H1 (cell line): ENCODE measurements at regions not wholly inside any gene's neighbourhood (a gene's known extent, or its start where the extent isn't known, plus 50 kb on each side); places are given as distances from the start of the nearest gene placed in this dataset.

Source experiments
- CTCF ChIA-PET: fragments of 300-600 bp; sonication (Branson Sonifier 250); formaldehyde crosslinking; loops from one replicate; lab custom pipeline; 2021; ENCODE audit not compliant: partially characterized antibody; lab: Charles Lee
- POLR2A ChIA-PET: fragments of 300-600 bp; sonication (Branson Sonifier 250); formaldehyde crosslinking; loops from one replicate; lab custom pipeline; 2021; ENCODE audit warnings: inconsistent platforms; ENCODE audit not compliant: partially characterized antibody; lab: Charles Lee
- DNase-seq, 2 experiments: peaks; one replicate each; pipeline versions ENCODE4 v3.0.0 to v3.0.0-alpha.2; 2010 to 2022; ENCODE audit warnings: low spot score in 2 of 2, low read depth in 1 of 2, mixed read lengths in 1 of 2
- FAIRE-seq: peaks from 2 replicates; lab custom pipeline; 2011; peaks lifted over from hg19 to GRCh38; lab: Jason Lieb, UNC
- H2AFZ ChIP-seq: 2 replicates; pipeline ENCODE4 v1.8.1; 2012; ENCODE audit warnings: low read length, inconsistent platforms
- H2AK5ac ChIP-seq: 2 replicates; pipeline ENCODE4 v1.6.1; 2013; ENCODE audit warnings: low read depth, low read length
- H2BK120ac ChIP-seq: replicated peaks from 2 replicates; pipeline ENCODE3; 2013; ENCODE audit warnings: low read depth, low read length, inconsistent platforms
- H2BK12ac ChIP-seq: 2 replicates; pipeline ENCODE4 v1.6.1; 2013; ENCODE audit warnings: low read depth, low read length
- H2BK15ac ChIP-seq: 2 replicates; pipeline ENCODE4 v1.6.1; 2013; ENCODE audit warnings: low read length
- H2BK20ac ChIP-seq: 2 replicates; pipeline ENCODE4 v1.6.1; 2013; ENCODE audit warnings: low read length
- H2BK5ac ChIP-seq: 2 replicates; pipeline ENCODE4 v1.6.1; 2013; ENCODE audit warnings: low read depth, low read length
- H3K14ac ChIP-seq: 2 replicates; pipeline ENCODE4 v1.6.1; 2013; ENCODE audit warnings: inconsistent platforms; ENCODE audit not compliant: insufficient read length
- H3K18ac ChIP-seq: 2 replicates; pipeline ENCODE4 v1.6.1; 2013; ENCODE audit warnings: low read length; ENCODE audit errors: extremely low read depth
- H3K23ac ChIP-seq: 2 replicates; pipeline ENCODE4 v1.6.1; 2013; ENCODE audit warnings: inconsistent platforms; ENCODE audit not compliant: insufficient read length
- H3K23me2 ChIP-seq: 2 replicates; pipeline ENCODE4 v1.6.1; 2013; ENCODE audit warnings: low read depth, low read length
- H3K27ac ChIP-seq: 2 replicates; pipeline ENCODE4 v1.6.1; 2011; ENCODE audit warnings: low read depth, low read length, inconsistent platforms
- H3K27me3 ChIP-seq, 4 experiments: replicated peaks in 1 of 4; 1 replicate in 1 of 4; 2 replicates in 3 of 4; pipeline versions ENCODE4 v1.6.1 to v1.8.1; 2011 to 2013; ENCODE audit warnings: low read length in 3 of 4, mild to moderate bottlenecking in 3 of 4, inconsistent platforms in 2 of 4, mixed read lengths in 2 of 4, moderate library complexity in 1 of 4; ENCODE audit not compliant: control insufficient read depth in 3 of 4, insufficient read depth in 3 of 4; ENCODE audit errors: extremely low read depth in 1 of 4
- H3K36me3 ChIP-seq, 4 experiments: 2 replicates each; pipeline versions ENCODE4 v1.6.1 to v1.8.1; 2011 to 2013; ENCODE audit warnings: mild to moderate bottlenecking in 4 of 4, low read length in 3 of 4, moderate library complexity in 2 of 4, control low read depth in 1 of 4, inconsistent platforms in 1 of 4; ENCODE audit not compliant: insufficient read depth in 4 of 4, control insufficient read depth in 2 of 4
- H3K4ac ChIP-seq: replicated peaks from 2 replicates; pipeline ENCODE3; 2013; ENCODE audit warnings: low read length, low read depth, mixed read lengths, inconsistent platforms; ENCODE audit not compliant: insufficient read length
- H3K4me1 ChIP-seq, 4 experiments: replicated peaks in 1 of 4; 1 replicate in 1 of 4; 2 replicates in 3 of 4; pipeline versions ENCODE4 v1.6.1 to v1.8.1; 2011 to 2013; ENCODE audit warnings: low read length in 3 of 4, inconsistent platforms in 2 of 4, mixed read lengths in 1 of 4; ENCODE audit not compliant: insufficient read depth in 4 of 4, control insufficient read depth in 3 of 4
- H3K4me2 ChIP-seq, 2 experiments: 2 replicates each; pipeline versions ENCODE4 v1.6.1 to v1.8.1; 2011 to 2013; ENCODE audit warnings: low read depth in 2 of 2, low read length in 2 of 2, control low read depth in 1 of 2, inconsistent platforms in 1 of 2, mild to moderate bottlenecking in 1 of 2; ENCODE audit not compliant: insufficient read depth in 1 of 2
- H3K4me3 ChIP-seq, 4 experiments: fragments of 200-600, 300-600 bp in 1 of 4; sonication (generic), shearing (Covaris generic), sonication (Bioruptor Twin) in 1 of 4; 2 replicates each; pipeline versions ENCODE4 v1.5.1 to v1.8.1; 2011 to 2016; ENCODE audit warnings: low read length in 4 of 4, low read depth in 3 of 4, control low read depth in 2 of 4, inconsistent platforms in 2 of 4, mild to moderate bottlenecking in 2 of 4, mixed read lengths in 1 of 4, moderate library complexity in 1 of 4; ENCODE audit not compliant: insufficient read depth in 2 of 4; ENCODE audit errors: extremely low read depth in 1 of 4
- H3K56ac ChIP-seq: replicated peaks from 2 replicates; pipeline ENCODE3; 2013; ENCODE audit warnings: low read depth, mild to moderate bottlenecking, mixed read lengths, low read length, inconsistent platforms; ENCODE audit not compliant: insufficient read length
- H3K79me1 ChIP-seq: 2 replicates; pipeline ENCODE4 v1.6.1; 2013; ENCODE audit warnings: low read depth, low read length, control low read depth
- H3K79me2 ChIP-seq, 2 experiments: 2 replicates each; pipeline versions ENCODE4 v1.6.1 to v1.8.1; 2012 to 2013; ENCODE audit warnings: low read length in 2 of 2, mild to moderate bottlenecking in 2 of 2, inconsistent platforms in 1 of 2; ENCODE audit not compliant: insufficient read depth in 2 of 2, control insufficient read depth in 1 of 2
- H3K9ac ChIP-seq, 4 experiments: replicated peaks in 1 of 4; 1 replicate in 1 of 4; 2 replicates in 3 of 4; pipeline versions ENCODE4 v1.6.1 to v1.8.1; 2011 to 2013; ENCODE audit warnings: low read depth in 3 of 4, low read length in 3 of 4, control low read depth in 2 of 4, mild to moderate bottlenecking in 2 of 4, moderate library complexity in 2 of 4, inconsistent platforms in 1 of 4; ENCODE audit errors: extremely low read depth in 1 of 4
- H3K9me3 ChIP-seq, 2 experiments: 2 replicates each; pipeline versions ENCODE4 v1.6.1 to v1.8.1; 2012 to 2013; ENCODE audit warnings: mild to moderate bottlenecking in 2 of 2, moderate library complexity in 2 of 2, control low read depth in 1 of 2, inconsistent platforms in 1 of 2, low read depth in 1 of 2, low read length in 1 of 2, mixed read lengths in 1 of 2; ENCODE audit not compliant: insufficient read depth in 2 of 2
- H4K20me1 ChIP-seq, 2 experiments: replicated peaks in 1 of 2; 2 replicates each; pipeline versions ENCODE3 to v1.8.1; 2011 to 2013; ENCODE audit warnings: inconsistent platforms in 2 of 2, low read length in 2 of 2, mild to moderate bottlenecking in 1 of 2; ENCODE audit not compliant: insufficient read depth in 2 of 2, control insufficient read depth in 1 of 2
- H4K5ac ChIP-seq: 2 replicates; pipeline ENCODE4 v1.6.1; 2013; ENCODE audit warnings: low read length, low read depth, mixed read lengths, inconsistent platforms; ENCODE audit not compliant: insufficient read length
- H4K8ac ChIP-seq: 2 replicates; pipeline ENCODE4 v1.8.0; 2013; ENCODE audit warnings: mild to moderate bottlenecking, moderate library complexity, low read length, inconsistent platforms; ENCODE audit not compliant: insufficient read depth; ENCODE audit errors: extremely low read depth
- H4K91ac ChIP-seq: replicated peaks from 2 replicates; pipeline ENCODE3; 2013; ENCODE audit warnings: low read length, mixed read lengths, inconsistent platforms; ENCODE audit not compliant: insufficient read length
- CBX5 ChIP-seq: fragments of 300-800, 300-1000 bp; sonication (generic); IDR thresholded peaks from 2 replicates; pipeline ENCODE4 v1.7.1; 2016; ENCODE audit warnings: antibody characterized with exemption, low read length, low read depth
- CTCF ChIP-seq, 3 experiments: IDR thresholded peaks; 1 replicate in 2 of 3; 2 replicates in 1 of 3; pipeline versions ENCODE4 v1.5.1 to v1.6.1; 2011; ENCODE audit warnings: low read length in 3 of 3, mild to moderate bottlenecking in 3 of 3, inconsistent platforms in 2 of 3, low read depth in 1 of 3, moderate library complexity in 1 of 3; ENCODE audit not compliant: insufficient read depth in 1 of 3; ENCODE audit errors: control extremely low read depth in 1 of 3
- EGR1 ChIP-seq: IDR thresholded peaks from 2 replicates; pipeline ENCODE4 v1.6.1; 2011; ENCODE audit warnings: low read depth, low read length, borderline replicate concordance
- EZH2 ChIP-seq: fragments of 200-600 bp; sonication (generic); IDR thresholded peaks from 2 replicates; pipeline ENCODE4 v1.7.1; 2012; ENCODE audit warnings: low read depth, mild to moderate bottlenecking, moderate library complexity, low read length, inconsistent platforms; ENCODE audit not compliant: severe bottlenecking
- KDM1A ChIP-seq: fragments of 200-600, 300-600 bp; sonication (generic); IDR thresholded peaks from 2 replicates; pipeline ENCODE4 v1.7.1; 2016; ENCODE audit warnings: mild to moderate bottlenecking, low read length, borderline replicate concordance
- MAX ChIP-seq: IDR thresholded peaks from 2 replicates; pipeline ENCODE4 v1.6.1; 2012; ENCODE audit warnings: inconsistent platforms
- NANOG ChIP-seq: IDR thresholded peaks from 2 replicates; pipeline ENCODE4 v1.6.1; 2011; ENCODE audit warnings: low read length, low read depth, mild to moderate bottlenecking, inconsistent platforms; ENCODE audit not compliant: insufficient read depth, poor library complexity, severe bottlenecking
- RFX5 ChIP-seq: IDR thresholded peaks from 2 replicates; pipeline ENCODE4 v1.6.1; 2011; ENCODE audit warnings: low read depth, low read length, improper control_type of control experiment, borderline replicate concordance
- WGBS, 2 experiments: shearing (Covaris generic) in 1 of 2; methylation state at CpG; one replicate each; pipeline versions ENCODE4 v1.1.6 to v1.1.7; 2013 to 2015; ENCODE audit warnings: low lambda C conversion rate in 2 of 2, mixed read lengths in 2 of 2, inconsistent platforms in 1 of 2, low coverage in 1 of 2, missing lambda C conversion rate in 1 of 2; ENCODE audit not compliant: insufficient replicate concordance in 2 of 2, insufficient coverage in 1 of 2, insufficient read length in 1 of 2; ENCODE audit errors: extremely low coverage in 1 of 2, missing lambda C conversion rate in 1 of 2; 5-methylcytosine and 5-hydroxymethylcytosine counted together

- Histone ChIP-seq H2AK5ac (no peak overlapping the region), H4K91ac (peak overlapping the region; percentile 17), H3K4me2 (no peak overlapping the region), H4K20me1 (no peaks in the 10 kb centered on the region), H3K4me3 (no peak overlapping the region), H3K18ac (no peak overlapping the region; the same call in 1 of the 2 replicates), H2BK12ac (peak overlapping the region; percentile 9; the same call in 1 of the 2 replicates), H3K23me2 (no peaks in the 10 kb centered on the region; the same call in 1 of the 2 replicates), H3K9me3 (no peaks in the 10 kb centered on the region), H3K9ac (no peak overlapping the region), H2AFZ (0 out of 2 replicates have a peak overlapping the region, but pooled peaks have one; percentile 26), H3K4me1 (peaks cover 0 to 4% (median 3%) of the 10 kb centered on the region in 4 experiments; a peak in 3 of 7 replicates), H3K4ac (no peak overlapping the region), H4K5ac (no peak overlapping the region), H3K27ac (no peak overlapping the region), H3K36me3 (no peaks in the 10 kb centered on the region), H3K79me1 (no peaks in the 10 kb centered on the region), H2BK20ac (no peak overlapping the region), H3K79me2 (no peaks in the 10 kb centered on the region), H3K27me3 (no peaks in the 10 kb centered on the region), H3K23ac (no peak overlapping the region), H4K8ac (no peak overlapping the region; the same call in 1 of the 2 replicates), H3K14ac (no peak overlapping the region), H2BK5ac (no peak overlapping the region), H2BK120ac (no peak overlapping the region), H3K56ac (no peak overlapping the region), H2BK15ac (no peak overlapping the region)
- DNase-seq (peak; percentile 84 to 91), FAIRE-seq (peak; percentile 92)
- 47% methylated on average over 10 of the region's 10 CpGs; no CpG with 5 or more reads in 1 of the 2 experiments for WGBS, 2 experiments
- ChIA-PET CTCF (interaction anchor here (0.6 to 7.3 kb wide), 41 partner anchors 8 to 964 kb away, joined by 3 to 74 read pairs (median 4); partner anchors contain the start of genes MCM2 and PRR20G), POLR2A (interaction anchor here (0.7 to 0.9 kb wide), 2 partner anchors 16 to 621 kb away, joined by 3 read pairs; no protein-coding TSS in a partner anchor)
- TF ChIP-seq EGR1 = peak; percentile 48; the same call in 1 of the 2 replicates
- TF ChIP-seq CTCF (IDR thresholded peaks at IDR 0.05; ENCODE audit: control extremely low read depth in 1 of 3, insufficient read depth in 1 of 3, low read depth in 1 of 3, low read length in 3 of 3) = peak in 2 of 3 experiments; percentile 75 to 83; a peak in 3 of 4 replicates
- TF ChIP-seq EZH2 = no peak
- no peak for TF ChIP-seq KDM1A
- TF ChIP-seq RFX5 = no peak
- peak; percentile 34 for TF ChIP-seq MAX
- no peak for TF ChIP-seq CBX5
- peak; percentile 15 for TF ChIP-seq NANOG
Measured at GRCh38 chr3:127473244-127474024, 117.1 kb downstream of the TPRA1 start.
